Vagina (tissue), 2 donors: ENCODE measurements at regions not wholly inside any gene's neighbourhood (a gene's known extent, or its start where the extent isn't known, plus 50 kb on each side); places are given as distances from the start of the nearest gene placed in this dataset.

ENCODE experiments used
- POLR2A ChIP-seq, 2 donors: fragments of 450-650 bp; IDR thresholded peaks; one replicate each; pipeline ENCODE4 v1.6.1; 2017; ENCODE audit warnings: antibody characterized with exemption in 2 of 2, mild to moderate bottlenecking in 2 of 2, moderate library complexity in 2 of 2
- POLR2AphosphoS5 ChIP-seq, 2 donors: sonication (generic); formaldehyde crosslinking; IDR thresholded peaks; one replicate each; pipeline ENCODE4 v1.9.0; 2017; ENCODE audit warnings: antibody characterized with exemption in 2 of 2, mild to moderate bottlenecking in 2 of 2, low read depth in 1 of 2; ENCODE audit not compliant: insufficient read depth in 1 of 2
- TF ChIP-seq, protein P1 (sequence below), 3 experiments: fragments of 450-650 bp in 2 of 3; fragments of 200-600 bp in 1 of 3; sonication (generic) in 1 of 3; IDR thresholded peaks; one replicate each; pipeline ENCODE4 v1.5.1; 2017 to 2019; ENCODE audit warnings: antibody characterized with exemption in 3 of 3, mild to moderate bottlenecking in 2 of 3, moderate library complexity in 2 of 3

DNA sequence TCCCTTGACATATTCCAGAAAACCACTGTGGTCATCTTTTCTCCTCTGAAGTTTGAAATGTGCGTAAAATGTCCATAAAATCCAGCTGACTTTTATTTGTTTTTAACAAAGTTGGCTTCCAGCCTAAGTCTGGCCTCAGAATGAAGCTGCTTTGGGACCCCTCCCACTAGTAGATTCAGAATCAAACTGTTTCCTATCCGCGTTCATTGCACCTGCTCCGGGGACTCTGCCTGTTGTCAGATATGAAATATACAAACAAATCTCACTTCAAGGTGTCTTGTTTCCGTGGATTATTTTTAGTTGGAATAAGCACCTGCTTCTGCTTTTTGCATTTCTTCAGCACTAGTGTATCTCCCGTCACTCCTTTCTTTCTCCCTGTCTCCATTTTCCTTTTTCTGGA, 115.7 kb upstream of the FHL2 start:
- TF ChIP-seq POLR2A (IDR thresholded peaks at IDR 0.05) (no peak), POLR2AphosphoS5 (IDR thresholded peaks at IDR 0.05; ENCODE audit: insufficient read depth in 1 of 2, low read depth in 1 of 2) (no peak)
- TF ChIP-seq, protein P1, sequence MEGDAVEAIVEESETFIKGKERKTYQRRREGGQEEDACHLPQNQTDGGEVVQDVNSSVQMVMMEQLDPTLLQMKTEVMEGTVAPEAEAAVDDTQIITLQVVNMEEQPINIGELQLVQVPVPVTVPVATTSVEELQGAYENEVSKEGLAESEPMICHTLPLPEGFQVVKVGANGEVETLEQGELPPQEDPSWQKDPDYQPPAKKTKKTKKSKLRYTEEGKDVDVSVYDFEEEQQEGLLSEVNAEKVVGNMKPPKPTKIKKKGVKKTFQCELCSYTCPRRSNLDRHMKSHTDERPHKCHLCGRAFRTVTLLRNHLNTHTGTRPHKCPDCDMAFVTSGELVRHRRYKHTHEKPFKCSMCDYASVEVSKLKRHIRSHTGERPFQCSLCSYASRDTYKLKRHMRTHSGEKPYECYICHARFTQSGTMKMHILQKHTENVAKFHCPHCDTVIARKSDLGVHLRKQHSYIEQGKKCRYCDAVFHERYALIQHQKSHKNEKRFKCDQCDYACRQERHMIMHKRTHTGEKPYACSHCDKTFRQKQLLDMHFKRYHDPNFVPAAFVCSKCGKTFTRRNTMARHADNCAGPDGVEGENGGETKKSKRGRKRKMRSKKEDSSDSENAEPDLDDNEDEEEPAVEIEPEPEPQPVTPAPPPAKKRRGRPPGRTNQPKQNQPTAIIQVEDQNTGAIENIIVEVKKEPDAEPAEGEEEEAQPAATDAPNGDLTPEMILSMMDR (IDR thresholded peaks at IDR 0.05) = no peak
